ENCODE measurements at regions not wholly inside any gene's neighbourhood (a gene's known extent, or its start where the extent isn't known, plus 50 kb on each side); places are given as distances from the start of the nearest gene placed in this dataset.

DNA sequence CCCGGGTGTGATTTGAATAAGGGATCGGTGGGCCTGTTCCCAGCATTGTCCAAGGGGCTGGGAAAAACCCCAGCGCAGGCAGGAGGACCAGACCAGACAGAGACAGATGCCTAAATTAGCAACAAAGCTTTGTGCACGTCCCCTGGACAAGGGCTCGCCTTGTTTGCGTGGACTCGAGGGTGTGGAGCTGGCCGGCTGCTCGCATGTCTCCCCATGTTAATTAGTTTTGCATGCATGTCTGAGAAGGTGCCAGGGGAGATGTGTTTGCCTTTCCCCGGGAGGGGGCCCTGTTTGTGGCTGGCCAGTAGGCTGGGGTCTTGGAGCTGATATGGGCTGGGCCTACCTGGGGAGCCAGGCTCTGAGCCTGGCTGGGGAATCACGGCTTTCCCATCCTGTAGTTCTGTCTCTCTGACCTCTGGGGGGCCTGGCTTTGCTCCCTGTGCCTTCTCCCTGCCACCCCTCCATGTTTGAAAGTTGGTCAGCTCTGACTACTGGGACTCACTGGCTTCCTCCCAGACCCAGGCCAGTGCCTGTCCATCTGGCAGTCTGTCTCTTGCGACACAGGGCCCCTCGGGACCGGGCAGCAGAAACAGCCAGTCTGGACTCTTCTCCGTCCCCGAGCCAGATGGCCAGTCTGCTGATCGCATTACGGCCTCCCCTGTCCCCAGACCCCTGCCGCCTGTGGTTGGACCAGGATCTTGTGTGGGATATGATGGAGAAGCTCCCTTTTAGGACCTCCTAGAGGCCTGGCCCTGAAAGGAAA lies 55.4 kb upstream of the POLG start:
- Histone ChIP-seq H3K9me3 (ENCODE audit: insufficient read depth, low read length, severe bottlenecking) (no peaks in the 10 kb centered on the region), H3K79me2 (ENCODE audit: insufficient read depth, low read length) (no peaks in the 10 kb centered on the region), H4K20me1 (ENCODE audit: insufficient read depth, low read length) (no peaks in the 10 kb centered on the region; the same call in 1 of the 2 replicates), H3K27ac (ENCODE audit: low read length) (no peak overlapping the region), H3K4me3 (ENCODE audit: low read depth in 1 of 2, low read length in 2 of 2) (no peak overlapping the region), H3K4me2 (ENCODE audit: insufficient read depth, low read length) (no peak overlapping the region), H3K9ac (ENCODE audit: low read depth, low read length) (no peak overlapping the region), H3K36me3 (ENCODE audit: insufficient read depth, low read length) (no peaks in the 10 kb centered on the region), H2AFZ (ENCODE audit: low read depth, low read length) (no peak overlapping the region), H3K27me3 (ENCODE audit: insufficient read depth, low read length, poor library complexity) (peaks cover 7% of the 10 kb centered on the region), H3K4me1 (ENCODE audit: insufficient read depth, low read length) (no peaks in the 10 kb centered on the region)
- no peak for ATAC-seq (ENCODE audit: insufficient read depth, low read depth)
- DNase-seq = no peak
- TF ChIP-seq EZH2 (IDR thresholded peaks at IDR 0.05; ENCODE audit: borderline replicate concordance, low read depth, low read length, severe bottlenecking) = no peak
- TF ChIP-seq, protein P1, sequence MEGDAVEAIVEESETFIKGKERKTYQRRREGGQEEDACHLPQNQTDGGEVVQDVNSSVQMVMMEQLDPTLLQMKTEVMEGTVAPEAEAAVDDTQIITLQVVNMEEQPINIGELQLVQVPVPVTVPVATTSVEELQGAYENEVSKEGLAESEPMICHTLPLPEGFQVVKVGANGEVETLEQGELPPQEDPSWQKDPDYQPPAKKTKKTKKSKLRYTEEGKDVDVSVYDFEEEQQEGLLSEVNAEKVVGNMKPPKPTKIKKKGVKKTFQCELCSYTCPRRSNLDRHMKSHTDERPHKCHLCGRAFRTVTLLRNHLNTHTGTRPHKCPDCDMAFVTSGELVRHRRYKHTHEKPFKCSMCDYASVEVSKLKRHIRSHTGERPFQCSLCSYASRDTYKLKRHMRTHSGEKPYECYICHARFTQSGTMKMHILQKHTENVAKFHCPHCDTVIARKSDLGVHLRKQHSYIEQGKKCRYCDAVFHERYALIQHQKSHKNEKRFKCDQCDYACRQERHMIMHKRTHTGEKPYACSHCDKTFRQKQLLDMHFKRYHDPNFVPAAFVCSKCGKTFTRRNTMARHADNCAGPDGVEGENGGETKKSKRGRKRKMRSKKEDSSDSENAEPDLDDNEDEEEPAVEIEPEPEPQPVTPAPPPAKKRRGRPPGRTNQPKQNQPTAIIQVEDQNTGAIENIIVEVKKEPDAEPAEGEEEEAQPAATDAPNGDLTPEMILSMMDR (IDR thresholded peaks at IDR 0.05; ENCODE audit: borderline replicate concordance, extremely low read depth, low read length, poor library complexity, severe bottlenecking) = no peak

GRCh38 chr15:89387140-89387903 lies 52.7 kb upstream of the POLG start:
- H2AFZ ChIP-seq (ENCODE audit: low read depth, low read length) = no peak overlapping the region
- no peak for DNase-seq
- TF ChIP-seq, protein P1 (IDR thresholded peaks at IDR 0.05; ENCODE audit: borderline replicate concordance, extremely low read depth, low read length, poor library complexity, severe bottlenecking) = no peak
- TF ChIP-seq EZH2 (IDR thresholded peaks at IDR 0.05; ENCODE audit: borderline replicate concordance, low read depth, low read length, severe bottlenecking) = no peak
- ATAC-seq (ENCODE audit: insufficient read depth, low read depth) = no peak
- no peak overlapping the region for H3K4me3 ChIP-seq (ENCODE audit: low read depth in 1 of 2, low read length in 2 of 2)
- H3K79me2 ChIP-seq (ENCODE audit: insufficient read depth, low read length) = no peaks in the 10 kb centered on the region
- peaks cover 5% of the 10 kb centered on the region for H3K27me3 ChIP-seq (ENCODE audit: insufficient read depth, low read length, poor library complexity)
- no peaks in the 10 kb centered on the region for H3K9me3 ChIP-seq (ENCODE audit: insufficient read depth, low read length, severe bottlenecking)
- H4K20me1 ChIP-seq (ENCODE audit: insufficient read depth, low read length) = no peaks in the 10 kb centered on the region
- no peak overlapping the region for H3K4me2 ChIP-seq (ENCODE audit: insufficient read depth, low read length)
- H3K27ac ChIP-seq (ENCODE audit: low read length) = no peak overlapping the region
- no peaks in the 10 kb centered on the region for H3K36me3 ChIP-seq (ENCODE audit: insufficient read depth, low read length)
- H3K9ac ChIP-seq (ENCODE audit: low read depth, low read length) = no peak overlapping the region
- no peaks in the 10 kb centered on the region for H3K4me1 ChIP-seq (ENCODE audit: insufficient read depth, low read length)

- ATAC-seq (ENCODE audit: insufficient read depth, low read depth) = no peak
- no peak for DNase-seq
- H4K20me1 ChIP-seq (ENCODE audit: insufficient read depth, low read length) = no peaks in the 10 kb centered on the region
- H3K4me2 ChIP-seq (ENCODE audit: insufficient read depth, low read length) = no peak overlapping the region
- no peaks in the 10 kb centered on the region for H3K4me1 ChIP-seq (ENCODE audit: insufficient read depth, low read length)
- no peak overlapping the region for H3K9ac ChIP-seq (ENCODE audit: low read depth, low read length)
- H3K27ac ChIP-seq (ENCODE audit: low read length) = no peak overlapping the region
- no peak overlapping the region for H3K4me3 ChIP-seq (ENCODE audit: low read depth in 1 of 2, low read length in 2 of 2)
- H3K9me3 ChIP-seq (ENCODE audit: insufficient read depth, low read length, severe bottlenecking) = no peaks in the 10 kb centered on the region
- peaks cover 11% of the 10 kb centered on the region for H3K27me3 ChIP-seq (ENCODE audit: insufficient read depth, low read length, poor library complexity)
- H2AFZ ChIP-seq (ENCODE audit: low read depth, low read length) = no peak overlapping the region
- no peaks in the 10 kb centered on the region for H3K36me3 ChIP-seq (ENCODE audit: insufficient read depth, low read length)
- H3K79me2 ChIP-seq (ENCODE audit: insufficient read depth, low read length) = no peaks in the 10 kb centered on the region
- TF ChIP-seq, protein P1 (IDR thresholded peaks at IDR 0.05; ENCODE audit: borderline replicate concordance, extremely low read depth, low read length, poor library complexity, severe bottlenecking) = no peak
- TF ChIP-seq EZH2 (IDR thresholded peaks at IDR 0.05; ENCODE audit: borderline replicate concordance, low read depth, low read length, severe bottlenecking) = no peak
Measured at GRCh38 chr15:89385596-89386331, 51.1 kb upstream of the POLG start.
